Bronchial epithelial cell (primary cell): ENCODE measurements at regions not wholly inside any gene's neighbourhood (a gene's known extent, or its start where the extent isn't known, plus 50 kb on each side); places are given as distances from the start of the nearest gene placed in this dataset.
"Not testable (repeated sequence)": the region's sequence is repeated elsewhere in the genome, so short reads cannot be mapped to it uniquely, and the experiment has no call there.

Source experiments
- DNase-seq: peaks from one replicate; pipeline ENCODE4 v3.0.0-alpha.2; 2010; ENCODE audit warnings: low read depth
- FAIRE-seq: peaks from 2 replicates; lab custom pipeline; 2011; peaks lifted over from hg19 to GRCh38; lab: Jason Lieb, UNC
- H3K27me3 ChIP-seq: 2 replicates; pipeline ENCODE4 v1.5.1; 2011; ENCODE audit warnings: low read length; ENCODE audit not compliant: control insufficient read depth, insufficient read depth
- H3K36me3 ChIP-seq: 2 replicates; pipeline ENCODE4 v1.5.1; 2011; ENCODE audit warnings: low read length; ENCODE audit not compliant: control insufficient read depth, insufficient read depth
- H3K4me3 ChIP-seq: 2 replicates; pipeline ENCODE4 v1.5.1; 2011; ENCODE audit warnings: mild to moderate bottlenecking, low read depth, low read length, control low read depth
- CTCF ChIP-seq: IDR thresholded peaks from 2 replicates; pipeline ENCODE4 v1.5.1; 2011; ENCODE audit warnings: mild to moderate bottlenecking, moderate library complexity, low read length, control low read depth, inconsistent platforms; ENCODE audit not compliant: insufficient read depth, severe bottlenecking

GRCh38 chr11:116373104-116373944, 399.5 kb downstream of the BUD13 start:
- no peak for DNase-seq
- TF ChIP-seq CTCF: no peak
- H3K4me3 ChIP-seq: no peak overlapping the region
- H3K27me3 ChIP-seq: no peaks in the 10 kb centered on the region
- no peaks in the 10 kb centered on the region for H3K36me3 ChIP-seq
- FAIRE-seq: no peak

GRCh38 chr11:116371146-116371545, 401.6 kb downstream of the BUD13 start:
- FAIRE-seq (no peak), DNase-seq (no peak)
- TF ChIP-seq CTCF: no peak

GRCh38 chr11:116368784-116369183, 404.0 kb downstream of the BUD13 start:
- FAIRE-seq (no peak), DNase-seq (no peak)
- Histone ChIP-seq H3K4me3 (no peak overlapping the region), H3K36me3 (no peaks in the 10 kb centered on the region), H3K27me3 (no peaks in the 10 kb centered on the region)
- no peak for TF ChIP-seq CTCF

More at GRCh38 chr11:116371146-116371545, 401.6 kb downstream of the BUD13 start:
- H3K36me3 ChIP-seq: no peaks in the 10 kb centered on the region
- no peaks in the 10 kb centered on the region for H3K27me3 ChIP-seq
- H3K4me3 ChIP-seq: no peak overlapping the region

GRCh38 chr11:116366980-116367645, 405.7 kb downstream of the BUD13 start:
- Histone ChIP-seq H3K27me3 (no peaks in the 10 kb centered on the region), H3K4me3 (no peak overlapping the region), H3K36me3 (no peaks in the 10 kb centered on the region)
- FAIRE-seq (peak; percentile 50), DNase-seq (peak; percentile 82)
- no peak for TF ChIP-seq CTCF

- FAIRE-seq (no peak), DNase-seq (no peak)
- no peak overlapping the region for H3K4me3 ChIP-seq
- no peaks in the 10 kb centered on the region for H3K27me3 ChIP-seq
- no peak for TF ChIP-seq CTCF
- H3K36me3 ChIP-seq: no peaks in the 10 kb centered on the region
These were observed 406.3 kb downstream of the BUD13 start for GRCh38 chr11:116366451-116366850.

GRCh38 chr11:116364925-116365324, 407.9 kb downstream of the BUD13 start:
- FAIRE-seq, H3K4me3 ChIP-seq, H3K27me3 ChIP-seq, H3K36me3 ChIP-seq, DNase-seq: not testable (repeated sequence)
